Mesenchymal stem cell (in vitro differentiated cells and primary cell): ENCODE measurements at regions not wholly inside any gene's neighbourhood (a gene's known extent, or its start where the extent isn't known, plus 50 kb on each side); places are given as distances from the start of the nearest gene placed in this dataset.

ENCODE experiments used
- DNase-seq: peaks from one replicate; pipeline ENCODE4 v3.0.0-alpha.2; 2013
- H2AFZ ChIP-seq: one replicate; pipeline ENCODE4 v1.6.1; 2013; ENCODE audit warnings: low read depth, mild to moderate bottlenecking, control low read depth, inconsistent platforms, low read length, moderate library complexity
- H2AK5ac ChIP-seq: 2 replicates; pipeline ENCODE4 v1.6.1; 2013; ENCODE audit warnings: low read length, moderate library complexity, mild to moderate bottlenecking, inconsistent platforms; ENCODE audit not compliant: severe bottlenecking
- H2BK120ac ChIP-seq: one replicate; pipeline ENCODE4 v1.6.1; 2013; ENCODE audit warnings: low read depth, mild to moderate bottlenecking, inconsistent platforms, low read length, moderate library complexity
- H2BK12ac ChIP-seq, 2 experiments: one replicate each; pipeline ENCODE4 v1.6.1; 2013; ENCODE audit warnings: inconsistent platforms in 2 of 2, low read length in 2 of 2, mild to moderate bottlenecking in 2 of 2, moderate library complexity in 2 of 2, control low read depth in 1 of 2
- H2BK15ac ChIP-seq: one replicate; pipeline ENCODE4 v1.6.1; 2013; ENCODE audit warnings: mild to moderate bottlenecking, low read depth, inconsistent platforms; ENCODE audit not compliant: poor library complexity, severe bottlenecking
- H2BK5ac ChIP-seq: 2 replicates; pipeline ENCODE4 v1.6.1; 2013; ENCODE audit warnings: low read depth, mild to moderate bottlenecking, low read length, control low read depth, inconsistent platforms; ENCODE audit not compliant: poor library complexity, severe bottlenecking
- H3K14ac ChIP-seq, 2 experiments: one replicate each; pipeline ENCODE4 v1.6.1; 2013; ENCODE audit warnings: inconsistent platforms in 2 of 2, low read length in 2 of 2, control low read depth in 1 of 2, mild to moderate bottlenecking in 1 of 2, moderate library complexity in 1 of 2
- H3K18ac ChIP-seq, 2 experiments: one replicate each; pipeline ENCODE4 v1.6.1; 2013; ENCODE audit warnings: inconsistent platforms in 2 of 2, low read length in 2 of 2, control low read depth in 1 of 2, low read depth in 1 of 2, mild to moderate bottlenecking in 1 of 2
- H3K23ac ChIP-seq, 2 experiments: one replicate each; pipeline ENCODE4 v1.6.1; 2013; ENCODE audit warnings: inconsistent platforms in 2 of 2, low read length in 2 of 2, mild to moderate bottlenecking in 2 of 2, moderate library complexity in 2 of 2, control low read depth in 1 of 2
- H3K27ac ChIP-seq: 2 replicates; pipeline ENCODE4 v1.5.1; 2013; ENCODE audit warnings: mild to moderate bottlenecking, moderate library complexity, low read length, control low read depth, inconsistent platforms; ENCODE audit not compliant: poor library complexity, severe bottlenecking
- H3K27me3 ChIP-seq, 2 experiments: 2 replicates each; pipeline versions ENCODE4 v1.6.1 to v1.7.0; 2013; ENCODE audit warnings: low read length in 2 of 2, mild to moderate bottlenecking in 2 of 2, moderate library complexity in 2 of 2, control low read depth in 1 of 2, inconsistent platforms in 1 of 2; ENCODE audit not compliant: control insufficient read depth in 1 of 2, insufficient read depth in 1 of 2
- H3K36me3 ChIP-seq, 2 experiments: 2 replicates each; pipeline versions ENCODE4 v1.6.1 to v1.7.0; 2013; ENCODE audit warnings: low read length in 2 of 2, control low read depth in 1 of 2, inconsistent platforms in 1 of 2, low read depth in 1 of 2, mild to moderate bottlenecking in 1 of 2; ENCODE audit not compliant: insufficient read depth in 2 of 2, control insufficient read depth in 1 of 2
- H3K4ac ChIP-seq, 2 experiments: one replicate each; pipeline ENCODE4 v1.6.1; 2013; ENCODE audit warnings: inconsistent platforms in 2 of 2, low read length in 2 of 2, mild to moderate bottlenecking in 2 of 2, moderate library complexity in 2 of 2, control low read depth in 1 of 2, low read depth in 1 of 2
- H3K4me1 ChIP-seq: 2 replicates; pipeline ENCODE4 v1.6.1; 2013; ENCODE audit warnings: low read depth, low read length, control low read depth; ENCODE audit not compliant: control insufficient read depth, insufficient read depth
- H3K4me2 ChIP-seq: 2 replicates; pipeline ENCODE4 v1.6.1; 2013; ENCODE audit warnings: low read length, mild to moderate bottlenecking, inconsistent platforms; ENCODE audit not compliant: poor library complexity, severe bottlenecking
- H3K4me3 ChIP-seq, 2 experiments: 2 replicates each; pipeline versions ENCODE4 v1.5.1 to v1.7.0; 2013; ENCODE audit warnings: low read length in 2 of 2, mild to moderate bottlenecking in 2 of 2, control low read depth in 1 of 2, low read depth in 1 of 2; ENCODE audit not compliant: insufficient read depth in 1 of 2
- H3K79me1 ChIP-seq: replicated peaks from 2 replicates; pipeline ENCODE4 v1.6.1; 2013; ENCODE audit warnings: mild to moderate bottlenecking, control low read depth, low read length, inconsistent platforms; ENCODE audit not compliant: poor library complexity, severe bottlenecking
- H3K9ac ChIP-seq: 2 replicates; pipeline ENCODE4 v1.7.0; 2013; ENCODE audit warnings: mild to moderate bottlenecking, low read length, moderate library complexity
- H3K9me3 ChIP-seq: 2 replicates; pipeline ENCODE4 v1.7.0; 2013; ENCODE audit warnings: mild to moderate bottlenecking, low read length; ENCODE audit not compliant: control insufficient read depth
- H4K8ac ChIP-seq: one replicate; pipeline ENCODE4 v1.6.1; 2013; ENCODE audit warnings: inconsistent platforms, mild to moderate bottlenecking, low read length, moderate library complexity
- H4K91ac ChIP-seq: one replicate; pipeline ENCODE4 v1.6.1; 2013; ENCODE audit warnings: mild to moderate bottlenecking, low read length, inconsistent platforms
- WGBS: methylation state at CpG from one replicate; pipeline ENCODE4 v1.1.7; 2013; ENCODE audit warnings: mixed read lengths; 5-methylcytosine and 5-hydroxymethylcytosine counted together

DNA sequence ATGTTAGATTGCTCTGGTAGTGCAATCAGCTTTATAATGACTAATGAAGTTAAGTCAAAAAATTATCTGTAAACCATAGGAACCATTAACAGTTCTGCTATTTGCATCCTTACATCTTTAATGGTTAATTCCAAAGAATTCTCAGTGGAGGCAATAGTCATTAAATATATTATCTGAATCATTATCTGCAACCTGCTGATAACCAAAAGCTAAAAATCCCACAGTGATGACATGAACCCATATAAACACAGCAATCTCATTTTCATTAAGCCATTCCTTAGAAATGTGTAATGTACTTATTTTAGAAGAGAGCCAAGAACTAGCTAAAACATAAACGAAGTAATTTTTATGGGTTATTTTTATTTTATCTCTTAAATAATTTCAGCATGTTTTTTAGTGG is 60.2 kb downstream of the MAGEB16 start:
- Histone ChIP-seq H3K9me3 (no peaks in the 10 kb centered on the region), H3K4me2 (no peak overlapping the region), H2AFZ (no peak overlapping the region), H3K27me3 (no peaks in the 10 kb centered on the region), H2AK5ac (no peak overlapping the region), H4K91ac (no peak overlapping the region), H3K27ac (no peak overlapping the region), H2BK12ac (no peak overlapping the region), H3K4ac (no peak overlapping the region), H3K9ac (no peak overlapping the region), H3K36me3 (no peaks in the 10 kb centered on the region), H3K4me3 (no peak overlapping the region), H2BK5ac (no peak overlapping the region), H3K4me1 (no peaks in the 10 kb centered on the region), H3K23ac (no peak overlapping the region), H3K79me1 (no peaks in the 10 kb centered on the region), H2BK120ac (no peak overlapping the region), H3K14ac (no peak overlapping the region), H2BK15ac (no peak overlapping the region), H4K8ac (no peak overlapping the region), H3K18ac (no peak overlapping the region)
- peak; percentile 33 for DNase-seq
- no CpG with 5 or more reads among the region's 1 CpG for WGBS

DNA sequence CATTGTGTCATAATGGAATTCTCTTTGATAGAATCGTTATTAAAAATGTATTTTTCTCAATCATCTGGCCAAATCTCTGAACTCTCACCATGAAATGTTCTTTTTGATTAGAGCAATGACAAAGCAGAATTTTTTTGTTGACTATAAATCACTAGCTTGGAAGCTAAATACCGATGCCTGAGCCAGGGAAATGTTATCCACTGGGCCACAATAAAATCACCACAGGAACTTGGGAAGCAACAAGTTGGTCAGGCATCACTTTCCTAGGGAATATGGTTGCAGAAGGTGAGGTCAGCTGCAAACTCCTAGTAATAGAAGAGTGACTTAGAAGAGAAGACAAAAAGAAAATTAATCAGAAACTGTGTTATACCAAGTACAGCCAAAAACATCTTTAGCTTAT is 60.6 kb upstream of the CFAP47 start:
- H2AK5ac ChIP-seq, result no peak overlapping the region
- no peak overlapping the region for H3K9ac ChIP-seq
- H3K18ac ChIP-seq, result no peak overlapping the region
- no peak overlapping the region for H3K4me3 ChIP-seq
- no peak overlapping the region for H2BK12ac ChIP-seq
- WGBS, result no CpG with 5 or more reads among the region's 2 CpGs
- no peaks in the 10 kb centered on the region for H3K79me1 ChIP-seq
- H3K23ac ChIP-seq, result no peak overlapping the region
- DNase-seq, result peak; percentile 33
- no peak overlapping the region for H2AFZ ChIP-seq
- no peak overlapping the region for H3K4me2 ChIP-seq
- H2BK15ac ChIP-seq, result no peak overlapping the region
- H2BK5ac ChIP-seq, result no peak overlapping the region
- H3K9me3 ChIP-seq, result no peaks in the 10 kb centered on the region
- H3K27me3 ChIP-seq, result no peaks in the 10 kb centered on the region
- no peak overlapping the region for H2BK120ac ChIP-seq
- no peaks in the 10 kb centered on the region for H3K36me3 ChIP-seq
- H3K4ac ChIP-seq, result no peak overlapping the region
- H3K4me1 ChIP-seq, result no peaks in the 10 kb centered on the region
- no peak overlapping the region for H3K27ac ChIP-seq
- no peak overlapping the region for H4K91ac ChIP-seq
- H3K14ac ChIP-seq, result no peak overlapping the region
- H4K8ac ChIP-seq, result no peak overlapping the region

DNA sequence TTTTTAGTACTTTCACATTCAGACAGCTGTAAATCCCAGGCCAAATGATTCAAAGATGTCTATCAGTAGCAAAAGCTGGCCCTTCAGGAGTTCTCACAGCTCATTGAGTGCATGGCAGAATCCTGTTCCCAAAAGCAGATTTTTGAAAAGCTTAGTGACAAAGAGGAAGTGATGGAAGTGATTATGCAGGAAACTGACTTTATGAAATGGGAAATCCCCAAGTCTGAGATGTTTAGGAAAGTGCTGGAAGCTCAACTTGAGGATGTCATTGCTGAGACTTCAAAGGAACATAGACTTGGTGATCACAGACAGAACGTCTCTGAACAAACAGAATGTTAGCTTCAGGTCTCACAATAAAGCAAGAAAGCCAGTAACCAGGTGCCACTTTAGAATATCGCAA is 51.0 kb upstream of the CFAP47 start:
- WGBS, result no CpG with 5 or more reads among the region's 2 CpGs
- DNase-seq, result peak; percentile 0
- Histone ChIP-seq H2AFZ (no peak overlapping the region), H3K9me3 (peaks cover 3% of the 10 kb centered on the region), H3K27ac (no peak overlapping the region), H3K4ac (no peak overlapping the region), H4K8ac (no peak overlapping the region), H4K91ac (no peak overlapping the region), H3K79me1 (no peaks in the 10 kb centered on the region), H2AK5ac (no peak overlapping the region), H2BK5ac (no peak overlapping the region), H3K23ac (no peak overlapping the region), H3K4me1 (no peaks in the 10 kb centered on the region), H3K4me3 (no peak overlapping the region), H3K9ac (no peak overlapping the region), H2BK120ac (no peak overlapping the region), H3K14ac (no peak overlapping the region), H2BK12ac (no peak overlapping the region), H3K4me2 (no peak overlapping the region), H3K36me3 (no peaks in the 10 kb centered on the region), H2BK15ac (no peak overlapping the region), H3K27me3 (no peaks in the 10 kb centered on the region), H3K18ac (no peak overlapping the region)
